Activated T-cell treated with anti-CD3 and anti-CD28 coated beads for 1 hour (primary cell): ENCODE measurements at regions not wholly inside any gene's neighbourhood (a gene's known extent, or its start where the extent isn't known, plus 50 kb on each side); places are given as distances from the start of the nearest gene placed in this dataset.
"Not testable (repeated sequence)": the region's sequence is repeated elsewhere in the genome, so short reads cannot be mapped to it uniquely, and the experiment has no call there.

Source experiments
- DNase-seq: peaks from one replicate; pipeline ENCODE4 v3.0.0-alpha.2; 2020; ENCODE audit warnings: low read depth

- no peak for DNase-seq
Observed at GRCh38 chr18:38297910-38298309, 732.3 kb upstream of the CELF4 start.

- DNase-seq: no peak
Observed at GRCh38 chr18:38290229-38290628, 724.6 kb upstream of the CELF4 start.

- no peak for DNase-seq
Observed at GRCh38 chr18:38284972-38285371, 719.4 kb upstream of the CELF4 start.

- DNase-seq: no peak
Observed at GRCh38 chr18:38263066-38263465, 697.5 kb upstream of the CELF4 start.

GRCh38 chr18:38262661-38263060, 697.1 kb upstream of the CELF4 start:
- no peak for DNase-seq

GRCh38 chr18:38257661-38258060, 692.1 kb upstream of the CELF4 start:
- DNase-seq: no peak

- no peak for DNase-seq
Observed at GRCh38 chr18:38256366-38256765, 690.8 kb upstream of the CELF4 start.

GRCh38 chr18:38250971-38251370, 685.4 kb upstream of the CELF4 start:
- no peak for DNase-seq

GRCh38 chr18:38244480-38244879, 678.9 kb upstream of the CELF4 start:
- DNase-seq: no peak

GRCh38 chr18:38243291-38243690, 677.7 kb upstream of the CELF4 start:
- DNase-seq: no peak

- no peak for DNase-seq
Observed at GRCh38 chr18:38241736-38242135, 676.1 kb upstream of the CELF4 start.

GRCh38 chr18:38241216-38241615, 675.6 kb upstream of the CELF4 start:
- no peak for DNase-seq

GRCh38 chr18:38239606-38240005, 674.0 kb upstream of the CELF4 start:
- no peak for DNase-seq

GRCh38 chr18:38237796-38238195, 672.2 kb upstream of the CELF4 start:
- no peak for DNase-seq

GRCh38 chr18:38221476-38222100, 656.0 kb upstream of the CELF4 start:
- DNase-seq: no peak

GRCh38 chr18:38198956-38199355, 633.4 kb upstream of the CELF4 start:
- no peak for DNase-seq

- no peak for DNase-seq
Observed at GRCh38 chr18:38198526-38198925, 632.9 kb upstream of the CELF4 start.

- no peak for DNase-seq
Observed at GRCh38 chr18:38186491-38186890, 620.9 kb upstream of the CELF4 start.

- no peak for DNase-seq
Observed at GRCh38 chr18:38174594-38174993, 609.0 kb upstream of the CELF4 start.

- no peak for DNase-seq
Observed at GRCh38 chr18:38174173-38174572, 608.6 kb upstream of the CELF4 start.

GRCh38 chr18:38170845-38171244, 605.2 kb upstream of the CELF4 start:
- no peak for DNase-seq

GRCh38 chr18:38167623-38168022, 602.0 kb upstream of the CELF4 start:
- DNase-seq: no peak

GRCh38 chr18:38153116-38153515, 587.5 kb upstream of the CELF4 start:
- DNase-seq: not testable (repeated sequence)

GRCh38 chr18:38116716-38117115, 551.1 kb upstream of the CELF4 start:
- DNase-seq: no peak

GRCh38 chr18:38115201-38115600, 549.6 kb upstream of the CELF4 start:
- no peak for DNase-seq
